BE2C (cell line): ENCODE measurements at regions not wholly inside any gene's neighbourhood (a gene's known extent, or its start where the extent isn't known, plus 50 kb on each side); places are given as distances from the start of the nearest gene placed in this dataset.

Source experiments
- DNase-seq: peaks from one replicate; pipeline ENCODE4 v3.0.0-alpha.2; 2020
- H3K27me3 ChIP-seq: fragments of 250-450 bp; sonication (Bioruptor Pico); 2 replicates; pipeline ENCODE4 v1.5.1; 2020; ENCODE audit warnings: mild to moderate bottlenecking
- H3K36me3 ChIP-seq: fragments of 250-450 bp; sonication (Bioruptor Pico); 2 replicates; pipeline ENCODE4 v1.5.1; 2020; ENCODE audit warnings: mild to moderate bottlenecking
- H3K4me1 ChIP-seq: fragments of 250-450 bp; sonication (Bioruptor Pico); 2 replicates; pipeline ENCODE4 v1.5.1; 2020
- H3K4me3 ChIP-seq: 2 replicates; pipeline ENCODE4 v1.5.1; 2011; ENCODE audit warnings: low read depth, low read length
- H3K9me3 ChIP-seq: fragments of 250-450 bp; sonication (Bioruptor Pico); 2 replicates; pipeline ENCODE4 v1.5.1; 2020
- TF ChIP-seq, protein P1 (sequence below): IDR thresholded peaks from 2 replicates; pipeline ENCODE4 v1.5.1; 2012; ENCODE audit warnings: mild to moderate bottlenecking, low read depth, low read length

- Histone ChIP-seq H3K36me3 (no peaks in the 10 kb centered on the region), H3K4me3 (peak overlapping the region; percentile 75)
Observed at GRCh38 chr3:159765860-159766294, 222.8 kb upstream of the IL12A start.

DNA sequence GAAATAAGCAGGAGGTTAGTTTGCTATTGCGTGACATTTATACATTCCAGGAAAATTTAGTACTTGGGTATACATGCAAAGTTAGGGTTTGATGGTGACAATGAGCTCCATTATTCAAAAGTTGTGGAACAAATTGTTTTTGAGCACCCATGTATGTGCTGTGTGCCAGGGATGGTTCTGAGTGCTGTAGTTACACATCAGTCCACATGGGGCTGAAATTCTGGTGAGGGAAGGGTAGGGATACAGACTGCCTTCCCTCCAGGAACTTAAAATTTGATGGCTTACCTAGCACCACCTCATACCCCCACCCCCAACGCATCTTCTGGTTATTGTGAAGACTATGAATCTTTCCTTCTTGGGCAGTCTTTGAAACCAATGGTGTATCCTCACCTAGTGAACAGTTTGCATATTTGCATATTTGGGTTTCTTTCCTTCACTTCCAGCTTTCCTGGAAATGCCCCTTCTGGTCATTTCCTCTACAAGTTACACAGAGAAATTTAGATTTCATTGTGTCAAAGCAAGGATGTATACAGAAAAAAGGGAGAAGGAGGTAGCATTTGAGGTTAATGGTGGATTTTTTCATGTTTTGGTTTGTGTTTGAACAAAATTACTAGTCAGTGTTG, 222.0 kb upstream of the IL12A start:
- TF ChIP-seq, protein P1, sequence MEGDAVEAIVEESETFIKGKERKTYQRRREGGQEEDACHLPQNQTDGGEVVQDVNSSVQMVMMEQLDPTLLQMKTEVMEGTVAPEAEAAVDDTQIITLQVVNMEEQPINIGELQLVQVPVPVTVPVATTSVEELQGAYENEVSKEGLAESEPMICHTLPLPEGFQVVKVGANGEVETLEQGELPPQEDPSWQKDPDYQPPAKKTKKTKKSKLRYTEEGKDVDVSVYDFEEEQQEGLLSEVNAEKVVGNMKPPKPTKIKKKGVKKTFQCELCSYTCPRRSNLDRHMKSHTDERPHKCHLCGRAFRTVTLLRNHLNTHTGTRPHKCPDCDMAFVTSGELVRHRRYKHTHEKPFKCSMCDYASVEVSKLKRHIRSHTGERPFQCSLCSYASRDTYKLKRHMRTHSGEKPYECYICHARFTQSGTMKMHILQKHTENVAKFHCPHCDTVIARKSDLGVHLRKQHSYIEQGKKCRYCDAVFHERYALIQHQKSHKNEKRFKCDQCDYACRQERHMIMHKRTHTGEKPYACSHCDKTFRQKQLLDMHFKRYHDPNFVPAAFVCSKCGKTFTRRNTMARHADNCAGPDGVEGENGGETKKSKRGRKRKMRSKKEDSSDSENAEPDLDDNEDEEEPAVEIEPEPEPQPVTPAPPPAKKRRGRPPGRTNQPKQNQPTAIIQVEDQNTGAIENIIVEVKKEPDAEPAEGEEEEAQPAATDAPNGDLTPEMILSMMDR, result peak; percentile 67
- DNase-seq, result peak; percentile 37
- H3K9me3 ChIP-seq, result no peaks in the 10 kb centered on the region
- H3K36me3 ChIP-seq, result no peaks in the 10 kb centered on the region
- H3K27me3 ChIP-seq, result no peaks in the 10 kb centered on the region
- H3K4me1 ChIP-seq, result no peaks in the 10 kb centered on the region
- peak overlapping the region; percentile 75 for H3K4me3 ChIP-seq

More at GRCh38 chr3:159765860-159766294, 222.8 kb upstream of the IL12A start:
- Histone ChIP-seq H3K4me1 (no peaks in the 10 kb centered on the region), H3K27me3 (no peaks in the 10 kb centered on the region), H3K9me3 (no peaks in the 10 kb centered on the region)
- peak; percentile 65 for DNase-seq
- TF ChIP-seq, protein P1, result no peak

GRCh38 chr3:159770998-159771397, 217.6 kb upstream of the IL12A start:
- Histone ChIP-seq H3K4me1 (peaks cover 3% of the 10 kb centered on the region; the same call in 1 of the 2 replicates), H3K9me3 (no peaks in the 10 kb centered on the region), H3K36me3 (no peaks in the 10 kb centered on the region), H3K4me3 (no peak overlapping the region), H3K27me3 (no peaks in the 10 kb centered on the region)
- TF ChIP-seq, protein P1, result no peak
- DNase-seq, result no peak

DNA sequence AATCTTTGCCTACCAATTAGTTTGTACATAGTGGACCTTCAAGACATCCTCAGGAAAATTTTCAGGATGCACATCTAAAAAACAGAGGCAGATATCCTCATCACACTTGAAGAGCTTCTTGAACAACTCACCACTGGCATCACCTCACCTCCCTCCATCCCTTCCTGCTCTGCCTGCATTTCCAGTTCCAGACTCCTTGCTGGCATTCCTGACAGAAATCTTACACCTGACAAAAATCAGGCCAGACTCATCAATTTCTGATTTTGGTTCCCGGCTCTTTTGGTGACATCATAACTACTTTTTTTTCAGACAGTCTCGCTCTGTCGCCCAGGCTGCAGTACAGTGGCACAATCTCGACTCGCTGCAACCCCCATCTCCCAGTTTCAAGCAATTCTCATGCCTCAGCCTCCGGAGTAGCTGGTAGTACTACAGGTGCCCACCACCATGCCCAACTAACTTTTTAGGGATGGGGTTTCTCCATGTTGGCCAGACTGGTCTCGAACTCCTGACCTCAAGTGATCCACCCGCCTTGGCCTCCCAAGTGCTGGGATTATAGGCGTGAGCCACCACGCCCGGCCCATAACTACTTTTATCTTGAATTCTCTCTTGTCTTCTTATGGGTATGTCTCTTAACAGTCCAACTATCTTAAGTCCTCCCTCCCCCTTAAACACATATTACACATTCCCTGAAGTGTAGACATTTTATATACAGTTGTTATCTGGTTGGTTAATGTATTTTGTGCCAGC, 216.6 kb upstream of the IL12A start:
- no peaks in the 10 kb centered on the region for H3K27me3 ChIP-seq
- H3K36me3 ChIP-seq, result no peaks in the 10 kb centered on the region
- peaks cover 7% of the 10 kb centered on the region for H3K4me1 ChIP-seq
- H3K9me3 ChIP-seq, result no peaks in the 10 kb centered on the region
- DNase-seq, result no peak
- TF ChIP-seq, protein P1, result no peak
- H3K4me3 ChIP-seq, result no peak overlapping the region

GRCh38 chr3:159773706-159774105, 214.9 kb upstream of the IL12A start:
- peaks cover 7% of the 10 kb centered on the region for H3K4me1 ChIP-seq
- H3K9me3 ChIP-seq, result no peaks in the 10 kb centered on the region
- no peak for DNase-seq
- H3K4me3 ChIP-seq, result no peak overlapping the region
- no peaks in the 10 kb centered on the region for H3K36me3 ChIP-seq
- TF ChIP-seq, protein P1, result no peak
- no peaks in the 10 kb centered on the region for H3K27me3 ChIP-seq

GRCh38 chr3:159775372-159775961, 213.2 kb upstream of the IL12A start:
- H3K27me3 ChIP-seq, result no peaks in the 10 kb centered on the region
- peaks cover 7% of the 10 kb centered on the region for H3K4me1 ChIP-seq
- DNase-seq, result peak; percentile 31
- no peaks in the 10 kb centered on the region for H3K9me3 ChIP-seq
- H3K4me3 ChIP-seq, result no peak overlapping the region
- H3K36me3 ChIP-seq, result no peaks in the 10 kb centered on the region
- TF ChIP-seq, protein P1, result no peak
